CD4-positive, CD25-positive, alpha-beta regulatory T cell (primary cell): ENCODE measurements at regions not wholly inside any gene's neighbourhood (a gene's known extent, or its start where the extent isn't known, plus 50 kb on each side); places are given as distances from the start of the nearest gene placed in this dataset.

ENCODE experiments used
- ATAC-seq, 2 donors: fragments of 150-1000 bp; cut with Tn5 transposase; one replicate each; pipeline ENCODE4 v1.10.0; 2021; ENCODE audit warnings: low read depth in 2 of 2, moderate number of reproducible peaks in 2 of 2, moderate library complexity in 1 of 2
- DNase-seq, 3 donors: peaks; one replicate each; pipeline versions ENCODE4 v3.0.0 to v3.0.0-alpha.2; 2012 to 2022; ENCODE audit warnings: mixed read lengths in 1 of 3
- H3K27ac ChIP-seq: one replicate; pipeline ENCODE4 v1.7.0; 2013; ENCODE audit warnings: mild to moderate bottlenecking, low read length; ENCODE audit not compliant: insufficient read depth, poor library complexity, severe bottlenecking
- H3K27me3 ChIP-seq: one replicate; pipeline ENCODE4 v1.7.0; 2013; ENCODE audit warnings: low read length; ENCODE audit not compliant: control insufficient read depth, insufficient read depth
- H3K36me3 ChIP-seq: one replicate; pipeline ENCODE4 v1.7.0; 2013; ENCODE audit warnings: mild to moderate bottlenecking, low read length, moderate library complexity; ENCODE audit not compliant: control insufficient read depth, insufficient read depth
- H3K4me1 ChIP-seq: 2 replicates; pipeline ENCODE4 v1.7.0; 2013; ENCODE audit warnings: mild to moderate bottlenecking, low read length; ENCODE audit not compliant: insufficient read depth, control insufficient read depth, poor library complexity, severe bottlenecking
- H3K4me3 ChIP-seq: one replicate; pipeline ENCODE4 v1.7.0; 2013; ENCODE audit warnings: low read depth, mild to moderate bottlenecking, low read length, moderate library complexity
- H3K9me3 ChIP-seq, 2 experiments: 1 replicate in 1 of 2; 2 replicates in 1 of 2; pipeline ENCODE4 v1.7.0; 2013; ENCODE audit warnings: low read length in 2 of 2, mild to moderate bottlenecking in 1 of 2, moderate library complexity in 1 of 2; ENCODE audit not compliant: control insufficient read depth in 2 of 2
- H3K27ac Mint-ChIP-seq, 3 donors: one replicate each; pipeline ENCODE4 v1.8.0; 2020 to 2022; ENCODE audit warnings: mild to moderate bottlenecking in 3 of 3, mixed read lengths in 3 of 3, moderate library complexity in 2 of 3
- H3K27me3 Mint-ChIP-seq: one replicate; pipeline ENCODE4 v1.8.0; 2022; ENCODE audit warnings: mild to moderate bottlenecking, mixed read lengths
- H3K36me3 Mint-ChIP-seq: one replicate; pipeline ENCODE4 v1.8.0; 2020; ENCODE audit warnings: mixed read lengths
- H3K4me1 Mint-ChIP-seq, 4 donors: one replicate each; pipeline ENCODE4 v1.8.0; 2020 to 2022; ENCODE audit warnings: mixed read lengths in 4 of 4, mild to moderate bottlenecking in 1 of 4
- H3K4me3 Mint-ChIP-seq, 4 donors: one replicate each; pipeline ENCODE4 v1.8.0; 2020 to 2022; ENCODE audit warnings: mild to moderate bottlenecking in 4 of 4, mixed read lengths in 4 of 4, moderate library complexity in 3 of 4
- H3K9me3 Mint-ChIP-seq, 7 donors: one replicate each; pipeline ENCODE4 v1.8.0; 2020 to 2022; ENCODE audit warnings: mixed read lengths in 7 of 7, mild to moderate bottlenecking in 3 of 7, moderate library complexity in 2 of 7

DNA sequence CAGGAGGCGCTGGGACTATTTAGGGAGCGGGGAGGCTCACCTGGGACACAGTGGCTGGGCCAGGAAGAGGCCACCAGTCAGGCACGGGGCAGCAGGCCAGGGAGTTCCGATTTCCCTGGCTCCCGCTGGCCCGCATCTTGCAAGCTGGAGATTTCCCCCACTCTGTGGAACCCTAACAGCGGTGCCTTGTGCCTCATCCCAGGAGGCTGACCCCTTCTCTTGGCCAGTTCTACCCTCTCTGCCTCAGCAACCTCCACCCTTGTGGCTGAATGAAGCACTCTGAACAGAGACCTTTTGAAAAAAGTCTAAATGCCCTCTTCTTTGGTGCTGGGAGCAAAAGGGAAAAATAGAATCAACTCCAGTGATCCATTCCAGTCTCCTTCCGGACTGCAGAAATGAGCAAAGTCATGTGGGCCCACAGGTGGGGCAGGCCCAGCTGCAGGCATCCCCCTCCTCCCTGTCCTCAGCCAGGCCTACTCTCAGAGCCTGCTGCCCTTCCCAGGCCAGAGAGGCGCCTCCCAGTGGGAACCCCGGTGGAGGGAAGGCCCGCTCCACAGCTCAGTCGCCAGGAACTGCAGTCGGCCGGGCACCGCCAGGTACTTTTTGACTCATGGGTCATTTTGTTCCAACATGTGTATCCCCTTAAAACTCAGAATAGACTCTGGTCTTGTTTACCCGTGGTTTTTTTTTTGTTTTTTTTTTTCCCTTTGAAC lies 155.5 kb downstream of the ZNF248 start:
- ATAC-seq (no peak), DNase-seq (no peak)
- Histone ChIP-seq H3K4me3 (no peak overlapping the region), H3K9me3 (no peaks in the 10 kb centered on the region), H3K27me3 (no peaks in the 10 kb centered on the region), H3K36me3 (no peaks in the 10 kb centered on the region), H3K27ac (no peak overlapping the region), H3K4me1 (no peaks in the 10 kb centered on the region)
- Mint-ChIP-seq H3K4me3 (no peak overlapping the region), H3K9me3 (peaks cover 0 to 8% (median 4%) of the 10 kb centered on the region in 7 donors), H3K4me1 (no peaks in the 10 kb centered on the region), H3K36me3 (no peaks in the 10 kb centered on the region), H3K27me3 (no peaks in the 10 kb centered on the region), H3K27ac (no peak overlapping the region)

DNA sequence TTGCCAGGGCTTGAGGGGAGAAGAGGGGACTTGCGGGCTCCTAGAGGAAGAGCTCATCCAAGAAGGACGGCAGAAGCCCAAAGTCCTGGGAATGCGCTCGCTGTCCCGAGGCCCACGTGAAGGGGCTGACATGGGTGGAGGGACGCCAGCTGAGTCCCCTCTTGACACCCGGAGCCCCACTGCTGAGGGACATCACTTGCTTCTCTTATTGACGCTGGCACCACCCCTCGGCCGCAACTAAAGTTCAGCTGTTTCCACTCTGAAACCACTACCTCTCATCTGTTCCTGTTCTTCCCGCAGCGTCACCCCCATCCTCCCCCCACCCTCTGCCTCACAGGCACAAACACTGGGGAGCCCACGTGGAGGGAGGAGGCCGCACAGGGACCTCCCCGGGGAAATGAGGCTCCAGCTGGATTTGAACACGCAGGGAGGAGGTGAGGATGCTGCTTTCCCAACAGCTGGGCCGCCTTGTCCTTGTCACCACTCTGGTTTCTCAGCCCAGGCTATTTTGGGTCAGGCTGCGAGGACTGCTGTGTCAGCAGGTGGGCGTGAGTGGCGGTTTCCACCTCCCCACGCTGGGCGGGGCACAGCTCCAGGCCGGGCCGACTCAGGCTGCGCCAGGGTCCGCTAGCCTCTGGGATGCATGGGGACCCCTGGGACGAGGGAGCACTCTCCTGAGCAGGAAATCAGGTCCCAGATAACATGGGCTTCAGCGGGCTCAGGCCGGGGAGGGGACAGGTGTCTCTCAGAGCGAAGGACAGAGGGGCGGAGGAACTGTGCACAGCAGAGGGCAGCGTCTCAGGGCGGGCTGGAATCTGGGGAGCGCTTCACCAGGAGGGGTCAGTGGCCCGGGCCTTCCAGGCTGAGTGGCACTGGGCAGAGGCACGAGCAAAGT lies 156.3 kb downstream of the ZNF248 start:
- DNase-seq (no peak), ATAC-seq (no peak)
- no peak overlapping the region for H3K27ac ChIP-seq
- Mint-ChIP-seq H3K9me3 (peaks cover 0 to 8% (median 4%) of the 10 kb centered on the region in 7 donors), H3K36me3 (no peaks in the 10 kb centered on the region), H3K4me3 (no peak overlapping the region), H3K27ac (no peak overlapping the region), H3K4me1 (no peaks in the 10 kb centered on the region), H3K27me3 (no peaks in the 10 kb centered on the region)
- H3K9me3 ChIP-seq, result no peaks in the 10 kb centered on the region
- no peaks in the 10 kb centered on the region for H3K27me3 ChIP-seq
- no peak overlapping the region for H3K4me3 ChIP-seq
- H3K4me1 ChIP-seq, result no peaks in the 10 kb centered on the region
- H3K36me3 ChIP-seq, result no peaks in the 10 kb centered on the region

DNA sequence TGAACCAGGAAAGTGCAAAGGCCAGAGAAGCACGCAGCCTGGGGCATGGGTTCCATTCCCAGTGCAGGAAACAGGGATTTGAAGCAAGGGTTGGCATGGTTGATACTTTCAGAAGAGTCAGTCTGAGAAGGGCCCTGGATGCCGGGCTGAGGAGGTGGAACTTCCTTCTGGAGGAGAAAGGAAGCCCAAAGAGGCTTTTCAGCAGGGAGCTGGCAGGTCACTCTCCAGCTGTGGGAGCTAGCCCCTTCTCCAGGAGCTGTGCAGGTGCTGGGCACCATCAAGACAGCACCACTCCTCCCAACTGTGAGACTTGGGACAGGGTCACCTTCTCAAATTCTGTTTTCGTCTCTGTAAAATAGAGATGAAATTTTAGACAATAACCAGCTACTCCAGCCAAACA lies 169.8 kb downstream of the ZNF248 start:
- Mint-ChIP-seq H3K4me1 (no peaks in the 10 kb centered on the region), H3K36me3 (no peaks in the 10 kb centered on the region), H3K4me3 (no peak overlapping the region), H3K27ac (no peak overlapping the region), H3K9me3 (peaks cover 0 to 19% (median 8%) of the 10 kb centered on the region in 7 donors), H3K27me3 (no peaks in the 10 kb centered on the region)
- H3K27ac ChIP-seq, result no peak overlapping the region
- H3K9me3 ChIP-seq, result no peaks in the 10 kb centered on the region
- DNase-seq, result no peak
- no peaks in the 10 kb centered on the region for H3K4me1 ChIP-seq
- H3K4me3 ChIP-seq, result no peak overlapping the region
- no peaks in the 10 kb centered on the region for H3K27me3 ChIP-seq
- ATAC-seq, result no peak
- H3K36me3 ChIP-seq, result no peaks in the 10 kb centered on the region

DNA sequence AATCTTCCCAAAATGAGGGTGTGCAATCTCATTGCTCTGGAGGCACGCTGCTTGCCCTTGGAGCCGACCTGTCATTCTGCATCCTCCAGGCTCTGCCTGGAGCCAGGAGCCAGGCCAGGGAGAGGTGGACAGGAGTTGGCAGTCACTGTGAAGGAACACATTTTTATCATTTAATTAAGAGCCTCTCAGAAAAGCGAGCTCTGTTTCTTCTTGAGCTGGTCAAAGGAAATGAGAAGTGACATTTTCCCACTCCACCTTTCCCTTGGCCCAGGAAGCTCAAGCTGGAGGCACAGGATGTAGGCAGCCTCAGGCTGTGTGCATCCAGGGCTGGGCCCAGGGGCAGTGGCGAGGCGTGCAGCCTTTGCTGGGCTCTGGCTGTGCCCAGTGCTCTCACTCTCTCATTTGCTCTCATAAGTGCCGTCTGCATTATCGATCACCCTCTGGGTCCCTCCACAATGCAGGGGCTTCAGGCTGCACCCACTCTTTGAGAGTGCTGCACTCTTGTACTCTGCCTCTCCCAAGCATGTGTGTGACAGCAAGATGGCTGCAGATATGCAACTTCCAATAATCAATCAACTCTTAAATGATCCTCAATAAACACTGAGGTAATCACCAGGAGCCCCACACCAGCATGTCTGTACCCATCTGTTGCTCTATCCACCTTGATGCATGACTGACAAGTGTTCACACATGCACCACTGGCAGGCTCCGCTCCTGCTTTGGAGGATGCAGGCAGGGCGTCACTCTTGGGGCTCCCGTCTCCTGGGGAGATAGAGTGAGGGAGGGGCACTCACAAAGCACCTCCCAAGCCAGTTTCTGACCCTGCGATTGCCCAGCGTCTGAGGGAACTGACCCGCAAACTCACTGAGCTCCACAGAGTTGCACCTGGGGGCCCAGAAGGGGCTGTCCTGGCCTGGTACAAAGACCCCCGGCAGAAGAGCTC lies 171.4 kb downstream of the ZNF248 start:
- DNase-seq (no peak), ATAC-seq (no peak)
- Mint-ChIP-seq H3K4me3 (no peak overlapping the region), H3K4me1 (no peaks in the 10 kb centered on the region), H3K36me3 (no peaks in the 10 kb centered on the region), H3K27me3 (no peaks in the 10 kb centered on the region), H3K27ac (no peak overlapping the region), H3K9me3 (peaks cover 0 to 19% (median 8%) of the 10 kb centered on the region in 7 donors)
- Histone ChIP-seq H3K27ac (no peak overlapping the region), H3K4me3 (no peak overlapping the region), H3K9me3 (no peaks in the 10 kb centered on the region), H3K36me3 (no peaks in the 10 kb centered on the region), H3K4me1 (no peaks in the 10 kb centered on the region), H3K27me3 (no peaks in the 10 kb centered on the region)

DNA sequence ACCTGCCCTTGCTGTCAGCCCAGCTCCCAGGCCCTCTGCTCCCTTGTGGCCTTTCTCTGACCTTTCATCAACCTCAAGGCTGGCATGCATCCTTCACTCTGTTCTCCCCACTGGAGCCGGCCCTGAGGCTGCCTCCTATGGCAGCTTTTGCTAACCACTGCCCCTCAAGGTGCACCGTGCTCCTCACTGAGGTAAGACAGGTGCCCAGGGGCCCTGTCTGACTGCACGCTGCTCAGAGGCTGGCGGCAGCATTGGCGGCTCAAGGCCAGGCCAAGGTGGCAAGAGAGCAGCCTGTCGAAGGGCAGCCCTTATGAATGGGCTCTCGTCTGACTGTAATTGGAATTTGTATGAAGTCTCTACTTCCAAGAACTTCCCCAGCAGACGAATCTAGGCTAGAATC lies 172.6 kb downstream of the ZNF248 start:
- Histone ChIP-seq H3K4me3 (no peak overlapping the region), H3K27me3 (no peaks in the 10 kb centered on the region), H3K4me1 (no peaks in the 10 kb centered on the region), H3K27ac (no peak overlapping the region), H3K9me3 (peaks cover 0 to 8% of the 10 kb centered on the region in 2 experiments), H3K36me3 (no peaks in the 10 kb centered on the region)
- H3K27ac Mint-ChIP-seq, result no peak overlapping the region
- no peaks in the 10 kb centered on the region for H3K27me3 Mint-ChIP-seq
- ATAC-seq (no peak), DNase-seq (no peak)
- H3K4me1 Mint-ChIP-seq, result no peaks in the 10 kb centered on the region
- no peaks in the 10 kb centered on the region for H3K36me3 Mint-ChIP-seq
- no peak overlapping the region for H3K4me3 Mint-ChIP-seq
- H3K9me3 Mint-ChIP-seq, result peaks cover 0 to 17% (median 8%) of the 10 kb centered on the region in 7 donors

DNA sequence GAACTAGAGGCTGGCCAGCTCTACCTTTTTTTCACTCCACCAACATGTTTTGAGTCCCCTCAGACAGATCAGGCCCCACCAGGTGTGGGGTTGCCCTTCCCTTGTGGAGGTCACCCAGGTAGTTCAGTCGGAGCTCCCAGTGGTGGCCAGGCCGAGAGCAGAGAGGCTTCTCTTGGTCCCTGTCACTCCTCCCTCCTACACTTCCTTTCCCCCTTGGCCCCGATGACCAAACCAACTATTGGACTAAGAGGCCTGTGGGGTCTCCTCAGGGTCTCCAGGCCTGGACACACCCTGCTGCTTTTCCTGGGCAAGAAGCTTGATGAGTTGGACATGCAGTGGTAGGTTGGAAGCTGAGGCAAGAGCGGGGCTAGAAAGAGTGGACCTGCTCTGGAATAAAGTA lies 174.8 kb downstream of the ZNF248 start:
- no peaks in the 10 kb centered on the region for H3K36me3 Mint-ChIP-seq
- Histone ChIP-seq H3K36me3 (no peaks in the 10 kb centered on the region), H3K4me3 (no peak overlapping the region), H3K27ac (no peak overlapping the region), H3K27me3 (no peaks in the 10 kb centered on the region), H3K9me3 (peaks cover 0 to 13% of the 10 kb centered on the region in 2 experiments), H3K4me1 (no peaks in the 10 kb centered on the region)
- ATAC-seq (no peak), DNase-seq (no peak)
- H3K9me3 Mint-ChIP-seq, result peaks cover 0 to 12% (median 4%) of the 10 kb centered on the region in 7 donors
- no peak overlapping the region for H3K4me3 Mint-ChIP-seq
- H3K27me3 Mint-ChIP-seq, result no peaks in the 10 kb centered on the region
- no peak overlapping the region for H3K27ac Mint-ChIP-seq
- no peaks in the 10 kb centered on the region for H3K4me1 Mint-ChIP-seq

DNA sequence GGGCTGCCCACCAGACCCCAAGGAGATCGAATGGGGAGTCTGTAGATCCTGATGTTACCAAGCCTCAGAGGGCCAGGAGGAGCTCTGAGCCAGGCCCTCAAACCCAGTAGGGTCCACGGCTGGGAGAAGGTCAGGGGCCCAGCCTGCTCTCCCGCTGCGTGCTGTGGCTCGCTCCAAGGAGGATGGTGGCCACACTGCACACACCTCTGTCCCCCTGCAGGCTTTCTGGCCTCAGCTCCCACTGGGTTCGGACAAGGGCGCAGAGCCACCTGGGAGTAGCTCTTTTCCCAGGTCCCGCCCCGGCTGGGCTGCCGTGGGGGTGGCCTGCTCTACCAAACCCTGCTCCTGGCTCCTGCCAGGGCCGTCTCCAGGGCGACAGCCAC lies 175.8 kb downstream of the ZNF248 start:
- H3K27ac Mint-ChIP-seq, result no peak overlapping the region
- H3K4me3 Mint-ChIP-seq, result no peak overlapping the region
- peaks cover 0 to 13% of the 10 kb centered on the region in 2 experiments for H3K9me3 ChIP-seq
- no peaks in the 10 kb centered on the region for H3K4me1 ChIP-seq
- H3K27me3 ChIP-seq, result no peaks in the 10 kb centered on the region
- no peaks in the 10 kb centered on the region for H3K36me3 ChIP-seq
- DNase-seq (no peak), ATAC-seq (no peak)
- H3K36me3 Mint-ChIP-seq, result no peaks in the 10 kb centered on the region
- H3K27ac ChIP-seq, result no peak overlapping the region
- H3K9me3 Mint-ChIP-seq, result peaks cover 0 to 7% (median 4%) of the 10 kb centered on the region in 7 donors
- H3K27me3 Mint-ChIP-seq, result no peaks in the 10 kb centered on the region
- H3K4me3 ChIP-seq, result no peak overlapping the region
- no peaks in the 10 kb centered on the region for H3K4me1 Mint-ChIP-seq
